HEK293 (cell line): ENCODE measurements at regions not wholly inside any gene's neighbourhood (a gene's known extent, or its start where the extent isn't known, plus 50 kb on each side); places are given as distances from the start of the nearest gene placed in this dataset.

Experiments used
- CTCF ChIA-PET: fragments of 350-600 bp; formaldehyde crosslinking; extraction: SDS; loops from one replicate; lab custom pipeline; 2021; ENCODE audit warnings: antibody characterized with exemption; lab: Yijun Ruan, JAX
- POLR2A ChIA-PET: fragments of 300-600 bp; formaldehyde crosslinking; extraction: SDS; loops from one replicate; lab custom pipeline; 2020; ENCODE audit warnings: antibody characterized with exemption, inconsistent platforms; lab: Yijun Ruan, JAX
- H3K27ac ChIP-seq: fragments of 200-500 bp; sonication (Bioruptor generic); 2 replicates; pipeline ENCODE4 v1.5.1; 2014; ENCODE audit warnings: low read depth, low read length, control low read depth, inconsistent platforms; ENCODE audit errors: extremely low read depth
- H3K36me3 ChIP-seq, 2 experiments: fragments of 200-500 bp in 1 of 2; sonication (Bioruptor generic) in 1 of 2; 1 replicate in 1 of 2; 2 replicates in 1 of 2; pipeline ENCODE4 v1.5.1; 2014 to 2017; ENCODE audit warnings: inconsistent platforms in 2 of 2, low read length in 2 of 2; ENCODE audit not compliant: control insufficient read depth in 2 of 2, insufficient read depth in 1 of 2
- H3K4me1 ChIP-seq: fragments of 200-500 bp; sonication (Bioruptor generic); 2 replicates; pipeline ENCODE4 v1.5.1; 2014; ENCODE audit warnings: mild to moderate bottlenecking, low read length, inconsistent platforms; ENCODE audit not compliant: control insufficient read depth, insufficient read depth
- H3K4me3 ChIP-seq: 2 replicates; pipeline ENCODE4 v1.5.1; 2011; ENCODE audit warnings: low read depth, mild to moderate bottlenecking, control low read depth, low read length, moderate library complexity
- H3K9me3 ChIP-seq: fragments of 200-500 bp; sonication (Bioruptor generic); 2 replicates; pipeline ENCODE4 v1.5.1; 2014; ENCODE audit warnings: low read depth, low read length, inconsistent platforms; ENCODE audit not compliant: control insufficient read depth, insufficient read depth
- CTCF ChIP-seq: fragments of 450-650 bp; formaldehyde crosslinking; IDR thresholded peaks from 2 replicates; pipeline ENCODE4 v1.5.1; 2016; ENCODE audit warnings: missing biosample characterization, missing genetic modification characterization
- GFI1B ChIP-seq: fragments of 450-650 bp; formaldehyde crosslinking; IDR thresholded peaks from 2 replicates; pipeline ENCODE4 v1.5.1; 2016; ENCODE audit warnings: missing biosample characterization, missing genetic modification characterization
- KLF9 ChIP-seq: fragments of 450-650 bp; formaldehyde crosslinking; IDR thresholded peaks from 2 replicates; pipeline ENCODE4 v1.5.1; 2016; ENCODE audit warnings: missing biosample characterization, missing genetic modification characterization, low read depth
- TSHZ1 ChIP-seq: fragments of 450-650 bp; formaldehyde crosslinking; IDR thresholded peaks from 2 replicates; pipeline ENCODE4 v1.5.1; 2016; ENCODE audit warnings: missing biosample characterization, missing genetic modification characterization, borderline replicate concordance
- ZBTB17 ChIP-seq: fragments of 450-650 bp; formaldehyde crosslinking; IDR thresholded peaks from 2 replicates; pipeline ENCODE4 v1.5.1; 2016; ENCODE audit warnings: missing biosample characterization, missing genetic modification characterization
- ZNF112 ChIP-seq: fragments of 450-650 bp; formaldehyde crosslinking; IDR thresholded peaks from 2 replicates; pipeline ENCODE4 v1.5.0; 2017; ENCODE audit warnings: missing biosample characterization, missing genetic modification characterization
- ZNF202 ChIP-seq: fragments of 450-650 bp; formaldehyde crosslinking; IDR thresholded peaks from 2 replicates; pipeline ENCODE4 v1.5.1; 2016; ENCODE audit warnings: missing biosample characterization, missing genetic modification characterization, borderline replicate concordance
- ZNF416 ChIP-seq: fragments of 450-650 bp; formaldehyde crosslinking; IDR thresholded peaks from 2 replicates; pipeline ENCODE4 v1.5.1; 2016; ENCODE audit warnings: missing biosample characterization, missing genetic modification characterization
- ZNF426 ChIP-seq: fragments of 450-650 bp; formaldehyde crosslinking; IDR thresholded peaks from 2 replicates; pipeline ENCODE4 v1.5.1; 2017; ENCODE audit warnings: missing biosample characterization, missing genetic modification characterization, mild to moderate bottlenecking, inconsistent platforms, moderate library complexity
- ZNF510 ChIP-seq: fragments of 450-650 bp; formaldehyde crosslinking; IDR thresholded peaks from 2 replicates; pipeline ENCODE4 v1.5.1; 2018; ENCODE audit warnings: mild to moderate bottlenecking, missing genetic modification characterization, missing biosample characterization; ENCODE audit not compliant: insufficient replicate concordance
- ZNF549 ChIP-seq: fragments of 450-650 bp; IDR thresholded peaks from 2 replicates; pipeline ENCODE4 v1.5.1; 2018; ENCODE audit warnings: missing biosample characterization, missing genetic modification characterization, mild to moderate bottlenecking, inconsistent platforms, moderate library complexity
- ZNF600 ChIP-seq: fragments of 450-650 bp; formaldehyde crosslinking; IDR thresholded peaks from 2 replicates; pipeline ENCODE4 v1.5.1; 2016; ENCODE audit warnings: missing biosample characterization, missing genetic modification characterization
- ZNF792 ChIP-seq: fragments of 450-650 bp; formaldehyde crosslinking; IDR thresholded peaks from 2 replicates; pipeline ENCODE4 v1.5.1; 2016; ENCODE audit warnings: missing biosample characterization, missing genetic modification characterization
- ZSCAN23 ChIP-seq: fragments of 450-650 bp; formaldehyde crosslinking; IDR thresholded peaks from 2 replicates; pipeline ENCODE4 v1.5.1; 2016; ENCODE audit warnings: missing biosample characterization, missing genetic modification characterization
- TF ChIP-seq, protein P1 (sequence below): fragments of 450-650 bp; formaldehyde crosslinking; IDR thresholded peaks from 2 replicates; pipeline ENCODE4 v1.5.1; 2016; ENCODE audit warnings: missing biosample characterization, missing genetic modification characterization
- TF ChIP-seq, protein P2 (sequence below): fragments of 450-650 bp; formaldehyde crosslinking; conservative IDR thresholded peaks from 2 replicates; pipeline ENCODE4 v1.5.1; 2016; ENCODE audit warnings: low read depth, missing biosample characterization, missing genetic modification characterization

- TF ChIP-seq TSHZ1 (no peak), ZNF510 (tag by site-specific recombination) (no peak), ZNF112 (tag by site-specific recombination) (no peak), GFI1B (tag by site-specific recombination) (no peak)
These were observed 803.7 kb upstream of the TMEM132C start (continued) for GRCh38 chr12:127463237-127463636.

GRCh38 chr12:127469331-127469730 lies 797.6 kb upstream of the TMEM132C start:
- TF ChIP-seq, protein P1, sequence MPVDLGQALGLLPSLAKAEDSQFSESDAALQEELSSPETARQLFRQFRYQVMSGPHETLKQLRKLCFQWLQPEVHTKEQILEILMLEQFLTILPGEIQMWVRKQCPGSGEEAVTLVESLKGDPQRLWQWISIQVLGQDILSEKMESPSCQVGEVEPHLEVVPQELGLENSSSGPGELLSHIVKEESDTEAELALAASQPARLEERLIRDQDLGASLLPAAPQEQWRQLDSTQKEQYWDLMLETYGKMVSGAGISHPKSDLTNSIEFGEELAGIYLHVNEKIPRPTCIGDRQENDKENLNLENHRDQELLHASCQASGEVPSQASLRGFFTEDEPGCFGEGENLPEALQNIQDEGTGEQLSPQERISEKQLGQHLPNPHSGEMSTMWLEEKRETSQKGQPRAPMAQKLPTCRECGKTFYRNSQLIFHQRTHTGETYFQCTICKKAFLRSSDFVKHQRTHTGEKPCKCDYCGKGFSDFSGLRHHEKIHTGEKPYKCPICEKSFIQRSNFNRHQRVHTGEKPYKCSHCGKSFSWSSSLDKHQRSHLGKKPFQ (tag by site-specific recombination) = no peak
- TF ChIP-seq CTCF (tag by site-specific recombination) (no peak), ZNF600 (tag by site-specific recombination) (no peak), ZNF549 (tag by site-specific recombination) (no peak), ZNF416 (tag by site-specific recombination) (no peak), ZBTB17 (no peak), KLF9 (tag by site-specific recombination) (no peak), ZNF792 (no peak), ZSCAN23 (tag by site-specific recombination) (no peak), ZNF202 (no peak), ZNF426 (tag by site-specific recombination) (no peak)
- TF ChIP-seq, protein P2, sequence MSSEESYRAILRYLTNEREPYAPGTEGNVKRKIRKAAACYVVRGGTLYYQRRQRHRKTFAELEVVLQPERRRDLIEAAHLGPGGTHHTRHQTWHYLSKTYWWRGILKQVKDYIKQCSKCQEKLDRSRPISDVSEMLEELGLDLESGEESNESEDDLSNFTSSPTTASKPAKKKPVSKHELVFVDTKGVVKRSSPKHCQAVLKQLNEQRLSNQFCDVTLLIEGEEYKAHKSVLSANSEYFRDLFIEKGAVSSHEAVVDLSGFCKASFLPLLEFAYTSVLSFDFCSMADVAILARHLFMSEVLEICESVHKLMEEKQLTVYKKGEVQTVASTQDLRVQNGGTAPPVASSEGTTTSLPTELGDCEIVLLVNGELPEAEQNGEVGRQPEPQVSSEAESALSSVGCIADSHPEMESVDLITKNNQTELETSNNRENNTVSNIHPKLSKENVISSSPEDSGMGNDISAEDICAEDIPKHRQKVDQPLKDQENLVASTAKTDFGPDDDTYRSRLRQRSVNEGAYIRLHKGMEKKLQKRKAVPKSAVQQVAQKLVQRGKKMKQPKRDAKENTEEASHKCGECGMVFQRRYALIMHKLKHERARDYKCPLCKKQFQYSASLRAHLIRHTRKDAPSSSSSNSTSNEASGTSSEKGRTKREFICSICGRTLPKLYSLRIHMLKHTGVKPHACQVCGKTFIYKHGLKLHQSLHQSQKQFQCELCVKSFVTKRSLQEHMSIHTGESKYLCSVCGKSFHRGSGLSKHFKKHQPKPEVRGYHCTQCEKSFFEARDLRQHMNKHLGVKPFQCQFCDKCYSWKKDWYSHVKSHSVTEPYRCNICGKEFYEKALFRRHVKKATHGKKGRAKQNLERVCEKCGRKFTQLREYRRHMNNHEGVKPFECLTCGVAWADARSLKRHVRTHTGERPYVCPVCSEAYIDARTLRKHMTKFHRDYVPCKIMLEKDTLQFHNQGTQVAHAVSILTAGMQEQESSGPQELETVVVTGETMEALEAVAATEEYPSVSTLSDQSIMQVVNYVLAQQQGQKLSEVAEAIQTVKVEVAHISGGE (tag by site-specific recombination) = no peak
- POLR2A ChIA-PET = no interaction called here
- Histone ChIP-seq H3K36me3 (no peaks in the 10 kb centered on the region), H3K27ac (no peak overlapping the region), H3K9me3 (no peaks in the 10 kb centered on the region), H3K4me1 (no peaks in the 10 kb centered on the region), H3K4me3 (no peak overlapping the region)
- CTCF ChIA-PET = interaction anchor here (0.5 to 0.6 kb wide), 2 partner anchors 53 to 1440 kb away, joined by 3 to 4 read pairs; no protein-coding TSS in a partner anchor
